ENCODE measurements at regions not wholly inside any gene's neighbourhood (a gene's known extent, or its start where the extent isn't known, plus 50 kb on each side); places are given as distances from the start of the nearest gene placed in this dataset.
A peak's percentile ranks its signal among the peaks of the same experiment; 100 is the strongest.

GRCh38 chr4:13888112-13888511 lies 260.6 kb upstream of the BOD1L1 start:
- Histone ChIP-seq H3K4me2 (ENCODE audit: insufficient read depth, low read length) (peak overlapping the region; percentile 15), H3K4me3 (ENCODE audit: insufficient read depth, low read length) (no peak overlapping the region)

GRCh38 chr4:13891544-13891939 lies 264.0 kb upstream of the BOD1L1 start:
- DNase-seq (ENCODE audit: insufficient read length, low spot score, missing footprints) = peak; percentile 48
- H3K4me1 ChIP-seq (ENCODE audit: insufficient read depth, low read length) = peaks cover 40% of the 10 kb centered on the region
- no peaks in the 10 kb centered on the region for H3K79me2 ChIP-seq (ENCODE audit: insufficient read depth, low read length)
- H2AFZ ChIP-seq (ENCODE audit: low read length) = peak overlapping the region; percentile 12
- H3K27me3 ChIP-seq (ENCODE audit: insufficient read depth, low read length) = no peaks in the 10 kb centered on the region
- H3K4me2 ChIP-seq (ENCODE audit: insufficient read depth, low read length) = peak overlapping the region; percentile 56
- H4K20me1 ChIP-seq (ENCODE audit: insufficient read depth, low read length) = no peaks in the 10 kb centered on the region
- TF ChIP-seq CTCF (IDR thresholded peaks at IDR 0.05; ENCODE audit: extremely low read depth, low read depth, low read length) = no peak
- no peaks in the 10 kb centered on the region for H3K36me3 ChIP-seq (ENCODE audit: insufficient read depth, low read length)
- no peaks in the 10 kb centered on the region for H3K9me3 ChIP-seq (ENCODE audit: low read depth, low read length)
- no peak overlapping the region for H3K4me3 ChIP-seq (ENCODE audit: insufficient read depth, low read length)
- H3K27ac ChIP-seq (ENCODE audit: low read depth, low read length) = peak overlapping the region; percentile 98

More at GRCh38 chr4:13888112-13888511, 260.6 kb upstream of the BOD1L1 start:
- no peak for TF ChIP-seq CTCF (IDR thresholded peaks at IDR 0.05; ENCODE audit: extremely low read depth, low read depth, low read length)
- no peaks in the 10 kb centered on the region for H3K9me3 ChIP-seq (ENCODE audit: low read depth, low read length)
- H3K4me1 ChIP-seq (ENCODE audit: insufficient read depth, low read length) = peaks cover 29% of the 10 kb centered on the region
- H3K27me3 ChIP-seq (ENCODE audit: insufficient read depth, low read length) = no peaks in the 10 kb centered on the region
- no peak overlapping the region for H2AFZ ChIP-seq (ENCODE audit: low read length)
- DNase-seq (ENCODE audit: insufficient read length, low spot score, missing footprints) = peak; percentile 60
- H4K20me1 ChIP-seq (ENCODE audit: insufficient read depth, low read length) = no peaks in the 10 kb centered on the region
- no peaks in the 10 kb centered on the region for H3K79me2 ChIP-seq (ENCODE audit: insufficient read depth, low read length)
- peak overlapping the region; percentile 83 for H3K27ac ChIP-seq (ENCODE audit: low read depth, low read length)
- H3K36me3 ChIP-seq (ENCODE audit: insufficient read depth, low read length) = no peaks in the 10 kb centered on the region

GRCh38 chr4:13892739-13893105 lies 265.2 kb upstream of the BOD1L1 start:
- no peaks in the 10 kb centered on the region for H3K9me3 ChIP-seq (ENCODE audit: low read depth, low read length)
- DNase-seq (ENCODE audit: insufficient read length, low spot score, missing footprints) = no peak
- H3K27me3 ChIP-seq (ENCODE audit: insufficient read depth, low read length) = no peaks in the 10 kb centered on the region
- peak overlapping the region; percentile 5 for H3K4me3 ChIP-seq (ENCODE audit: insufficient read depth, low read length)
- H3K36me3 ChIP-seq (ENCODE audit: insufficient read depth, low read length) = no peaks in the 10 kb centered on the region
- peak overlapping the region; percentile 56 for H3K4me2 ChIP-seq (ENCODE audit: insufficient read depth, low read length)
- no peaks in the 10 kb centered on the region for H4K20me1 ChIP-seq (ENCODE audit: insufficient read depth, low read length)
- no peak for TF ChIP-seq CTCF (IDR thresholded peaks at IDR 0.05; ENCODE audit: extremely low read depth, low read depth, low read length)
- peaks cover 40% of the 10 kb centered on the region for H3K4me1 ChIP-seq (ENCODE audit: insufficient read depth, low read length)
- peak overlapping the region; percentile 98 for H3K27ac ChIP-seq (ENCODE audit: low read depth, low read length)
- no peak overlapping the region for H2AFZ ChIP-seq (ENCODE audit: low read length)
- H3K79me2 ChIP-seq (ENCODE audit: insufficient read depth, low read length) = no peaks in the 10 kb centered on the region

- H3K36me3 ChIP-seq (ENCODE audit: insufficient read depth, low read length) = no peaks in the 10 kb centered on the region
- H3K4me1 ChIP-seq (ENCODE audit: insufficient read depth, low read length) = peaks cover 40% of the 10 kb centered on the region
- no peak for TF ChIP-seq CTCF (IDR thresholded peaks at IDR 0.05; ENCODE audit: extremely low read depth, low read depth, low read length)
- peak overlapping the region; percentile 56 for H3K4me2 ChIP-seq (ENCODE audit: insufficient read depth, low read length)
- H3K79me2 ChIP-seq (ENCODE audit: insufficient read depth, low read length) = no peaks in the 10 kb centered on the region
- no peak for DNase-seq (ENCODE audit: insufficient read length, low spot score, missing footprints)
- no peaks in the 10 kb centered on the region for H4K20me1 ChIP-seq (ENCODE audit: insufficient read depth, low read length)
- H3K4me3 ChIP-seq (ENCODE audit: insufficient read depth, low read length) = no peak overlapping the region
- no peaks in the 10 kb centered on the region for H3K9me3 ChIP-seq (ENCODE audit: low read depth, low read length)
- H3K27ac ChIP-seq (ENCODE audit: low read depth, low read length) = peak overlapping the region; percentile 98
- no peaks in the 10 kb centered on the region for H3K27me3 ChIP-seq (ENCODE audit: insufficient read depth, low read length)
- no peak overlapping the region for H2AFZ ChIP-seq (ENCODE audit: low read length)
These were observed 265.7 kb upstream of the BOD1L1 start for GRCh38 chr4:13893211-13893610.
